Brain microvascular endothelial cell (primary cell): ENCODE measurements at regions not wholly inside any gene's neighbourhood (a gene's known extent, or its start where the extent isn't known, plus 50 kb on each side); places are given as distances from the start of the nearest gene placed in this dataset.

Experiments
- DNase-seq: peaks from one replicate; pipeline ENCODE4 v3.0.0-alpha.2; 2020
- H3K27ac ChIP-seq: fragments of 250-450 bp; sonication (Bioruptor Pico); 2 replicates; pipeline ENCODE4 v1.5.1; 2020; ENCODE audit warnings: mild to moderate bottlenecking, moderate library complexity
- H3K27me3 ChIP-seq: fragments of 250-450 bp; sonication (Bioruptor Pico); replicated peaks from 2 replicates; pipeline ENCODE4 v1.5.1; 2020; ENCODE audit warnings: mild to moderate bottlenecking
- H3K36me3 ChIP-seq: fragments of 250-450 bp; sonication (Bioruptor Pico); replicated peaks from 2 replicates; pipeline ENCODE4 v1.5.1; 2020; ENCODE audit warnings: mild to moderate bottlenecking
- H3K4me3 ChIP-seq: 2 replicates; pipeline ENCODE4 v1.5.1; 2011; ENCODE audit warnings: low read depth, mild to moderate bottlenecking, control low read depth, low read length, moderate library complexity
- CTCF ChIP-seq: IDR thresholded peaks from 2 replicates; pipeline ENCODE4 v1.5.1; 2011; ENCODE audit warnings: low read depth, mild to moderate bottlenecking, moderate library complexity, low read length, control low read depth, inconsistent platforms; ENCODE audit errors: missing control alignments
- in situ Hi-C: cut with HindIII; loops from 2 replicates; pipeline ENCODE4 v1.10.0; 2017; ENCODE audit warnings: low sequenced_read_pairs, low pct_ligation_motif_present

- no peak for DNase-seq
- in situ Hi-C loops = no loop called here
These were observed 51.3 kb upstream of the CADPS start for GRCh38 chr3:62926494-62926893.

GRCh38 chr3:62928256-62928655 lies 53.0 kb upstream of the CADPS start:
- Histone ChIP-seq H3K36me3 (no peaks in the 10 kb centered on the region), H3K4me3 (no peak overlapping the region), H3K27me3 (no peaks in the 10 kb centered on the region), H3K27ac (no peak overlapping the region)
- in situ Hi-C loops = no loop called here
- no peak for TF ChIP-seq CTCF
- DNase-seq = no peak

More at GRCh38 chr3:62926494-62926893, 51.3 kb upstream of the CADPS start:
- no peak for TF ChIP-seq CTCF
- Histone ChIP-seq H3K27me3 (no peaks in the 10 kb centered on the region), H3K27ac (no peak overlapping the region), H3K36me3 (no peaks in the 10 kb centered on the region), H3K4me3 (no peak overlapping the region)

GRCh38 chr3:62929771-62930170 lies 54.6 kb upstream of the CADPS start:
- H3K36me3 ChIP-seq = no peaks in the 10 kb centered on the region
- no peaks in the 10 kb centered on the region for H3K27me3 ChIP-seq
- H3K4me3 ChIP-seq = no peak overlapping the region
- in situ Hi-C loops = no loop called here
- no peak overlapping the region for H3K27ac ChIP-seq
- TF ChIP-seq CTCF = no peak
- DNase-seq = no peak

GRCh38 chr3:62935793-62936192 lies 60.6 kb upstream of the CADPS start:
- Histone ChIP-seq H3K27ac (no peak overlapping the region), H3K27me3 (no peaks in the 10 kb centered on the region), H3K4me3 (no peak overlapping the region), H3K36me3 (no peaks in the 10 kb centered on the region)
- DNase-seq = no peak
- in situ Hi-C loops = no loop called here
- TF ChIP-seq CTCF = no peak

- TF ChIP-seq CTCF = no peak
These were observed 61.5 kb upstream of the CADPS start for GRCh38 chr3:62936626-62937254.

GRCh38 chr3:62938583-62938982 lies 63.4 kb upstream of the CADPS start:
- H3K36me3 ChIP-seq = no peaks in the 10 kb centered on the region
- DNase-seq = no peak
- in situ Hi-C loops = no loop called here
- no peak for TF ChIP-seq CTCF
- no peak overlapping the region for H3K4me3 ChIP-seq
- H3K27me3 ChIP-seq = no peaks in the 10 kb centered on the region
- no peak overlapping the region for H3K27ac ChIP-seq

More at GRCh38 chr3:62936626-62937254, 61.5 kb upstream of the CADPS start:
- DNase-seq = no peak
- H3K4me3 ChIP-seq = no peak overlapping the region
- H3K36me3 ChIP-seq = no peaks in the 10 kb centered on the region
- in situ Hi-C loops = no loop called here
- H3K27ac ChIP-seq = no peak overlapping the region
- H3K27me3 ChIP-seq = no peaks in the 10 kb centered on the region
